B cell (primary cell): ENCODE measurements at regions not wholly inside any gene's neighbourhood (a gene's known extent, or its start where the extent isn't known, plus 50 kb on each side); places are given as distances from the start of the nearest gene placed in this dataset.

Experiments
- ATAC-seq: fragments of 200-7000 bp; cut with Tn5 transposase; one replicate; pipeline ENCODE4 v1.10.0; 2021; ENCODE audit warnings: low read depth, mild to moderate bottlenecking, moderate number of reproducible peaks, moderate library complexity
- CTCF ChIA-PET: fragments of 350-600 bp; sonication (Branson Sonifier 250); formaldehyde crosslinking; loops from one replicate; lab custom pipeline; 2021; ENCODE audit warnings: antibody characterized with exemption, inconsistent platforms; lab: Charles Lee
- POLR2A ChIA-PET: fragments of 350-600 bp; sonication (Branson Sonifier 250); formaldehyde crosslinking; loops from one replicate; lab custom pipeline; 2021; ENCODE audit warnings: antibody characterized with exemption; lab: Charles Lee
- DNase-seq: peaks from one replicate; pipeline ENCODE4 v3.0.0; 2013
- H2AFZ ChIP-seq: 2 replicates; pipeline ENCODE4 v1.6.1; 2012; ENCODE audit warnings: mild to moderate bottlenecking, low read depth, low read length; ENCODE audit not compliant: insufficient read depth, poor library complexity, severe bottlenecking
- H3K27ac ChIP-seq, 2 donors: 1 replicate in 1 of 2; 2 replicates in 1 of 2; pipeline ENCODE4 v1.5.1; 2012 to 2013; ENCODE audit warnings: low read length in 2 of 2, mild to moderate bottlenecking in 2 of 2, moderate library complexity in 1 of 2
- H3K27me3 ChIP-seq, 4 experiments: fragments of 200-600 bp in 1 of 4; sonication (generic) in 1 of 4; replicated peaks in 1 of 4; 1 replicate in 2 of 4; 2 replicates in 2 of 4; pipeline versions ENCODE4 v1.6.1 to v1.7.0; 2013 to 2016; ENCODE audit warnings: low read length in 3 of 4, mild to moderate bottlenecking in 2 of 4, mixed read lengths in 1 of 4, moderate library complexity in 1 of 4; ENCODE audit not compliant: insufficient read depth in 4 of 4, control insufficient read depth in 3 of 4; ENCODE audit errors: control extremely low read depth in 1 of 4
- H3K36me3 ChIP-seq, 2 experiments: replicated peaks in 1 of 2; 1 replicate in 1 of 2; 2 replicates in 1 of 2; pipeline versions ENCODE4 v1.6.1 to v1.7.1; 2013; ENCODE audit warnings: low read length in 1 of 2; ENCODE audit not compliant: insufficient read depth in 2 of 2, control insufficient read depth in 1 of 2; ENCODE audit errors: control extremely low read depth in 1 of 2, extremely low read depth in 1 of 2
- H3K4me1 ChIP-seq, 2 donors: fragments of 200-600 bp in 1 of 2; sonication (generic) in 1 of 2; 1 replicate in 1 of 2; 2 replicates in 1 of 2; pipeline versions ENCODE4 v1.5.1 to v1.6.1; 2013 to 2017; ENCODE audit warnings: low read length in 2 of 2; ENCODE audit not compliant: control insufficient read depth in 2 of 2, insufficient read depth in 2 of 2
- H3K4me2 ChIP-seq: replicated peaks from 2 replicates; pipeline ENCODE3; 2012; ENCODE audit warnings: mild to moderate bottlenecking, low read depth, low read length; ENCODE audit not compliant: poor library complexity, severe bottlenecking
- H3K4me3 ChIP-seq, 5 experiments: fragments of 200-600 bp in 1 of 5; sonication (generic) in 1 of 5; 1 replicate in 3 of 5; 2 replicates in 2 of 5; pipeline versions ENCODE4 v1.5.1 to v1.7.0; 2011 to 2016; ENCODE audit warnings: low read length in 4 of 5, mild to moderate bottlenecking in 4 of 5, low read depth in 2 of 5, control low read depth in 1 of 5, moderate library complexity in 1 of 5; ENCODE audit not compliant: insufficient read depth in 1 of 5; ENCODE audit errors: control extremely low read depth in 1 of 5, extremely low read depth in 1 of 5
- H3K79me2 ChIP-seq: fragments of 200-600 bp; sonication (generic); one replicate; pipeline ENCODE4 v1.6.0; 2016; ENCODE audit warnings: low read length; ENCODE audit not compliant: control insufficient read depth, insufficient read depth
- H3K9ac ChIP-seq: fragments of 200-600 bp; sonication (generic); 2 replicates; pipeline ENCODE4 v1.6.1; 2017; ENCODE audit warnings: mild to moderate bottlenecking, low read length, moderate library complexity
- H3K9me3 ChIP-seq, 3 donors: one replicate each; pipeline versions ENCODE4 v1.6.1 to v1.7.1; 2013; ENCODE audit warnings: low read length in 2 of 3; ENCODE audit not compliant: control insufficient read depth in 2 of 3, insufficient read depth in 1 of 3; ENCODE audit errors: control extremely low read depth in 1 of 3
- H4K20me1 ChIP-seq: 2 replicates; pipeline ENCODE4 v1.6.0; 2012; ENCODE audit warnings: mild to moderate bottlenecking, low read length; ENCODE audit not compliant: insufficient read depth, control insufficient read depth, poor library complexity, severe bottlenecking
- H3K27ac Mint-ChIP-seq: one replicate; pipeline ENCODE4 v1.8.0; 2021; ENCODE audit warnings: mixed read lengths
- H3K27me3 Mint-ChIP-seq: one replicate; pipeline ENCODE4 v1.8.0; 2021; ENCODE audit warnings: mixed read lengths
- H3K4me1 Mint-ChIP-seq: one replicate; pipeline ENCODE4 v1.8.0; 2021; ENCODE audit warnings: mixed read lengths
- H3K4me3 Mint-ChIP-seq: one replicate; pipeline ENCODE4 v1.8.0; 2021; ENCODE audit warnings: mixed read lengths
- H3K9me3 Mint-ChIP-seq: one replicate; pipeline ENCODE4 v1.8.0; 2022; ENCODE audit warnings: mixed read lengths; ENCODE audit not compliant: insufficient read depth
- EZH2 ChIP-seq: IDR thresholded peaks from 2 replicates; pipeline ENCODE4 v1.6.1; 2012; ENCODE audit warnings: borderline replicate concordance, low read depth, mild to moderate bottlenecking, moderate library complexity, low read length; ENCODE audit not compliant: insufficient read depth, poor library complexity, severe bottlenecking
- WGBS: methylation state at CpG from one replicate; pipeline ENCODE4 v1.1.5; 2013; ENCODE audit warnings: missing lambda C conversion rate; ENCODE audit not compliant: insufficient coverage; 5-methylcytosine and 5-hydroxymethylcytosine counted together
- intact Hi-C: fragments of 100-400 bp; cut with micrococcal nuclease; formaldehyde crosslinking; loops from one replicate; pipeline ENCODE4 v1.10.0; 2022
- TF ChIP-seq, protein P1 (sequence below): fragments of 200-600 bp; IDR thresholded peaks from one replicate; pipeline ENCODE4 v1.8.0; 2022; ENCODE audit warnings: antibody characterized with exemption, mild to moderate bottlenecking

DNA sequence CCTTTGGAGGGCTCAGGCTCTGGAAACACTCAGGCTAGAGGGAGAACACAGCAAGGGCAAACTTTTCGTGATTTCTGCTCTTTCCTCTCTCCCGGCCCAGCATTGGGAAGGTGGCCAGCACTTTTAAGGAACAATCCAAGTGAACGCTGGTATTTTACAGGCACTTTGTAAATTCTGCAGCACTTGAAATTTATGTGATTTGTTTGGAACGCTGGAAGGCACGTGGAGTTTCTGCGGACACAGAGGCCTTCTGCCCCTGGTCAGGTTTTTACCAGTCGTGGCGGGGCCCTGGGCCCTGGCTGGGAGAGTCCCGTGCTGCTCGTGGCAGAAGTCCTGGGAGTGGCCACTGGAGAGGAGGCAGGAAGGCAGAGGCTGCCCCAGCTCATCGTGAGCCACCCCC is 188.6 kb downstream of the ENGASE start:
- Mint-ChIP-seq H3K27ac (no peak overlapping the region), H3K4me3 (no peak overlapping the region), H3K4me1 (no peaks in the 10 kb centered on the region), H3K27me3 (peaks cover 13% of the 10 kb centered on the region), H3K9me3 (no peaks in the 10 kb centered on the region)
- Histone ChIP-seq H3K36me3 (no peaks in the 10 kb centered on the region), H2AFZ (no peak overlapping the region), H3K4me3 (no peak overlapping the region), H3K27me3 (peaks cover 0 to 2% (median under 1%) of the 10 kb centered on the region in 4 experiments), H3K79me2 (no peaks in the 10 kb centered on the region), H3K27ac (no peak overlapping the region), H3K4me2 (no peak overlapping the region), H3K4me1 (no peaks in the 10 kb centered on the region), H3K9ac (no peak overlapping the region), H3K9me3 (no peaks in the 10 kb centered on the region), H4K20me1 (no peaks in the 10 kb centered on the region)
- 82% methylated on average over 11 of the region's 11 CpGs for WGBS
- ChIA-PET CTCF (interaction anchor here (2.2 kb wide), 1 partner anchor 129 kb away, joined by 8 read pairs; no protein-coding TSS in a partner anchor), POLR2A (no interaction called here)
- no peak for TF ChIP-seq EZH2
- TF ChIP-seq, protein P1, sequence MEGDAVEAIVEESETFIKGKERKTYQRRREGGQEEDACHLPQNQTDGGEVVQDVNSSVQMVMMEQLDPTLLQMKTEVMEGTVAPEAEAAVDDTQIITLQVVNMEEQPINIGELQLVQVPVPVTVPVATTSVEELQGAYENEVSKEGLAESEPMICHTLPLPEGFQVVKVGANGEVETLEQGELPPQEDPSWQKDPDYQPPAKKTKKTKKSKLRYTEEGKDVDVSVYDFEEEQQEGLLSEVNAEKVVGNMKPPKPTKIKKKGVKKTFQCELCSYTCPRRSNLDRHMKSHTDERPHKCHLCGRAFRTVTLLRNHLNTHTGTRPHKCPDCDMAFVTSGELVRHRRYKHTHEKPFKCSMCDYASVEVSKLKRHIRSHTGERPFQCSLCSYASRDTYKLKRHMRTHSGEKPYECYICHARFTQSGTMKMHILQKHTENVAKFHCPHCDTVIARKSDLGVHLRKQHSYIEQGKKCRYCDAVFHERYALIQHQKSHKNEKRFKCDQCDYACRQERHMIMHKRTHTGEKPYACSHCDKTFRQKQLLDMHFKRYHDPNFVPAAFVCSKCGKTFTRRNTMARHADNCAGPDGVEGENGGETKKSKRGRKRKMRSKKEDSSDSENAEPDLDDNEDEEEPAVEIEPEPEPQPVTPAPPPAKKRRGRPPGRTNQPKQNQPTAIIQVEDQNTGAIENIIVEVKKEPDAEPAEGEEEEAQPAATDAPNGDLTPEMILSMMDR: no peak
- DNase-seq: no peak
- ATAC-seq: no peak
- intact Hi-C loops: no loop called here

DNA sequence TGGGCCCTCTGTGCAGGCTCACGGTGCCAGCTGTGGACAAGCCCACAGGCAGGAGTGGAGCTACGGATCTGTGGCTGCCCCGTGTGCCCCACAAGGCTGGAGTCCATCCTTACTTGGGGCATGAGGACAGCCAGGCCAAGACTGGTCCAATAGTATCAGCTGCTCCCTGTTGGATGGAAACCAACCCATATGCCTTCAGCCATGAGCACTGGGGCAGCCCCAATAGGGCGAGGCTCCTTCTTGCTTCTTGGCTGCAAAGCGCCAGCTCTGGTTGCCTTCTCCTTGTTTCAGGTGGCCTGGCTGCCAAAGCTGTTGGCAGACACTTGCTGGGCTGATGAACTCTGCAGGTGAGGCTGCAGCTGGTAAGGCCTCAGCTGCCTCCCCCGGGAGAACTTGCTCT is 188.0 kb downstream of the ENGASE start:
- intact Hi-C loops: no loop called here
- ATAC-seq: no peak
- Mint-ChIP-seq H3K4me1 (no peaks in the 10 kb centered on the region), H3K27ac (no peak overlapping the region), H3K27me3 (peaks cover 9% of the 10 kb centered on the region), H3K9me3 (no peaks in the 10 kb centered on the region), H3K4me3 (no peak overlapping the region)
- Histone ChIP-seq H3K36me3 (no peaks in the 10 kb centered on the region), H3K79me2 (no peaks in the 10 kb centered on the region), H3K27ac (no peak overlapping the region), H4K20me1 (no peaks in the 10 kb centered on the region), H3K27me3 (peaks cover 0 to 2% (median 0%) of the 10 kb centered on the region in 4 experiments), H3K4me3 (no peak overlapping the region), H3K4me1 (no peaks in the 10 kb centered on the region), H3K9ac (no peak overlapping the region), H3K9me3 (no peaks in the 10 kb centered on the region), H3K4me2 (no peak overlapping the region), H2AFZ (no peak overlapping the region)
- WGBS: 78% methylated on average over 6 of the region's 6 CpGs
- ChIA-PET CTCF (interaction anchor here (2.2 kb wide), 1 partner anchor 129 kb away, joined by 8 read pairs; no protein-coding TSS in a partner anchor), POLR2A (no interaction called here)
- no peak for DNase-seq
- TF ChIP-seq, protein P1: no peak
- TF ChIP-seq EZH2: no peak
